ENCODE measurements at regions not wholly inside any gene's neighbourhood (a gene's known extent, or its start where the extent isn't known, plus 50 kb on each side); places are given as distances from the start of the nearest gene placed in this dataset.
A peak's percentile ranks its signal among the peaks of the same experiment; 100 is the strongest.
"Not testable (repeated sequence)": the region's sequence is repeated elsewhere in the genome, so short reads cannot be mapped to it uniquely, and the experiment has no call there.

DNA sequence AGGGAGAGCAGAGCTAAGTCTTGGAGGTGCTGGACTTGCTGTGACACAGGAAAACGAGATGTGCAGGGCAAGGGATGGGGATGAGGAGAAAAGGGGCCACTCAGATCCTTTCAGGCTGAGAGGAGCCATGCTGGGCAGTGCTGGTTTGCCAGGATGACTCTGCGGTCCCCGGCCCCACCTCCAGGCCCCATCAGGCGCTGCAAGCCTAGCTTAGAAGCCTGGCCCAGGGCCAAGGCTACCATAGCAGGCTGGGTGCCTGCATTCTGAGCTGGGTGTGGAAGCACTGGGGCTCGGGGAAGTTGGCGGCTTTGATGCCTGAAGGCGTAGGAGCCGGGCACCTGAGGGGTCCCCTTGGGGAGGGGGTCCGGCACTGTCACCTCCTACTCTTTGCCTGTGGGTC is 341.2 kb upstream of the USP9Y start:
- Histone ChIP-seq H4K20me1 (ENCODE audit: insufficient read depth) (no peaks in the 10 kb centered on the region), H3K9ac (no peak overlapping the region), H3K4me3 (no peak overlapping the region), H3K4me2 (ENCODE audit: unreplicated experiment) (no peak overlapping the region), H2AFZ (no peak overlapping the region), H3K9me3 (ENCODE audit: low read depth) (no peaks in the 10 kb centered on the region), H3K27ac (no peak overlapping the region), H3K79me2 (ENCODE audit: insufficient read depth) (no peaks in the 10 kb centered on the region), H3K27me3 (replicated peaks; ENCODE audit: insufficient read depth) (no peaks in the 10 kb centered on the region), H3F3A (ENCODE audit: insufficient read depth) (no peaks in the 10 kb centered on the region), H3K36me3 (ENCODE audit: low read depth) (no peaks in the 10 kb centered on the region), H3K4me1 (ENCODE audit: insufficient read depth) (no peaks in the 10 kb centered on the region), H3K9me2 (ENCODE audit: insufficient read depth) (no peaks in the 10 kb centered on the region)
- 26 to 44% methylated on average over 5 to 6 of the region's 9 CpGs for WGBS, 2 experiments (ENCODE audit: low coverage in 1 of 2, low lambda C conversion rate in 2 of 2, missing lambda C conversion rate in 2 of 2)
- DNase-seq: peak; percentile 5
- in situ Hi-C loops (cut with MboI): no loop called here
- no peak for TF ChIP-seq EZH2phosphoT487 (IDR thresholded peaks at IDR 0.05; ENCODE audit: insufficient read depth, low read depth)
- no peak for TF ChIP-seq EZH2 (IDR thresholded peaks at IDR 0.05; ENCODE audit: insufficient read depth, poor library complexity, severe bottlenecking)

DNA sequence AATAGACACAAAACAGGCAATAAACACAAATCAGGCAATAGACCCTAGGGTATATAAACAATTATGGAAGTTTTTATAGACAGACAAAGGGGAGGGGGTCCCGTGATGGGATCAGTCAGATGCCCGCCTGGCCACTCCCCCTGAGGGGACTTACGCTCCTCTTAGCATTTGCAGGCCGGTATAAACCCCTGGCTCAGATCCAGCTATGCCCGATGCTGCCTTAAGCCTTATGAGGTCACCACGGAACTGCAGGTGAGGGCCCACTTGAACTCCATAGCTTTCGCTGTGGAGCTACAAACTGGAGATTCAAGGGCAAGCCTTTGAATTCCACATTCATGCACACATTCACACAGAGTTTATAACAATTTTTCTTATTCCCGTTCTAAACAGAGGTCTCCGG is 340.5 kb upstream of the USP9Y start:
- no peaks in the 10 kb centered on the region for H3K9me3 ChIP-seq (ENCODE audit: low read depth)
- no peaks in the 10 kb centered on the region for H3K9me2 ChIP-seq (ENCODE audit: insufficient read depth)
- H3K79me2 ChIP-seq (ENCODE audit: insufficient read depth): no peaks in the 10 kb centered on the region
- no peak for TF ChIP-seq EZH2phosphoT487 (IDR thresholded peaks at IDR 0.05; ENCODE audit: insufficient read depth, low read depth)
- no peak for TF ChIP-seq EZH2 (IDR thresholded peaks at IDR 0.05; ENCODE audit: insufficient read depth, poor library complexity, severe bottlenecking)
- no peaks in the 10 kb centered on the region for H4K20me1 ChIP-seq (ENCODE audit: insufficient read depth)
- no peaks in the 10 kb centered on the region for H3K4me1 ChIP-seq (ENCODE audit: insufficient read depth)
- H3K36me3 ChIP-seq (ENCODE audit: low read depth): no peaks in the 10 kb centered on the region
- H2AFZ ChIP-seq: no peak overlapping the region
- H3F3A ChIP-seq (ENCODE audit: insufficient read depth): no peaks in the 10 kb centered on the region
- in situ Hi-C loops (cut with MboI): no loop called here
- WGBS, 2 experiments (ENCODE audit: low coverage in 1 of 2, low lambda C conversion rate in 2 of 2, missing lambda C conversion rate in 2 of 2): 32 to 61% methylated on average over 5 to 7 of the region's 9 CpGs
- no peaks in the 10 kb centered on the region for H3K27me3 ChIP-seq (replicated peaks; ENCODE audit: insufficient read depth)
- no peak overlapping the region for H3K9ac ChIP-seq
- H3K4me3 ChIP-seq: no peak overlapping the region
- H3K27ac ChIP-seq: no peak overlapping the region
- no peak for DNase-seq
- no peak overlapping the region for H3K4me2 ChIP-seq (ENCODE audit: unreplicated experiment)

DNA sequence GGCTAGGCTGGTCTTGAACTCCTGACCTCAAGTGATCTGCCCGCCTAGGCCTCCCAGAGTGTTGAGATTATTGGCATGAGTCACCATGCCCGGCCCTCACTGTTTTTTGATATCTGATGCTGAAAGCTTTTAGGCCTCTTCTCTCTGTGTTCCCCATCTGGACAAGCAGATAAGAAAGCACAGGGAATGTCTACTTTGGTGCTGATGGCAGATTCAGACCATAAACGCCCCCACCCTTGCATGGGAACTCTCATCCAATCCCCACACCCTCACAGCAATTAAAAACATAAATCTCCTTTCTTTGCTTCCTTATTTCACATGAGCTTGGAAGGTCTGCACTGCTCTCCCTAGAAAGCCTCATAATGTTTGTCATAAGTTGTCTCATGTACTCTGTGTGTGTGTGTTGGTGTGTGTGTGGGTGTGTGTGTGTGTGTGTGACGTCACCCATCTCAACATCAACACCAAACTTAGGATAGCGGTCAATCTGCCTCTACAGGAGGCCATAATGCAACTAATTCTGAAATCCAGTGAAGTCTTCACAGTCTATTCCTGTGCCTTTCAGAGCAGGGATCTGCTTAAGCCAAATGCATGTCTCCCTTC is 335.6 kb upstream of the USP9Y start:
- no peaks in the 10 kb centered on the region for H3F3A ChIP-seq (ENCODE audit: insufficient read depth)
- H3K27ac ChIP-seq: no peak overlapping the region
- in situ Hi-C loops (cut with MboI): no loop called here
- H2AFZ ChIP-seq: no peak overlapping the region
- no peak overlapping the region for H3K4me2 ChIP-seq (ENCODE audit: unreplicated experiment)
- H3K9ac ChIP-seq: no peak overlapping the region
- no peak overlapping the region for H3K4me3 ChIP-seq
- no peaks in the 10 kb centered on the region for H3K4me1 ChIP-seq (ENCODE audit: insufficient read depth)
- no peaks in the 10 kb centered on the region for H4K20me1 ChIP-seq (ENCODE audit: insufficient read depth)
- H3K9me2 ChIP-seq (ENCODE audit: insufficient read depth): no peaks in the 10 kb centered on the region
- no peaks in the 10 kb centered on the region for H3K79me2 ChIP-seq (ENCODE audit: insufficient read depth)
- H3K36me3 ChIP-seq (ENCODE audit: low read depth): no peaks in the 10 kb centered on the region
- H3K9me3 ChIP-seq (ENCODE audit: low read depth): no peaks in the 10 kb centered on the region
- no peak for DNase-seq
- no peak for TF ChIP-seq EZH2phosphoT487 (IDR thresholded peaks at IDR 0.05; ENCODE audit: insufficient read depth, low read depth)
- no peak for TF ChIP-seq EZH2 (IDR thresholded peaks at IDR 0.05; ENCODE audit: insufficient read depth, poor library complexity, severe bottlenecking)
- H3K27me3 ChIP-seq (replicated peaks; ENCODE audit: insufficient read depth): no peaks in the 10 kb centered on the region
- 3 to 12% methylated on average over 4 to 5 of the region's 5 CpGs for WGBS, 2 experiments (ENCODE audit: low coverage in 1 of 2, low lambda C conversion rate in 2 of 2, missing lambda C conversion rate in 2 of 2)

DNA sequence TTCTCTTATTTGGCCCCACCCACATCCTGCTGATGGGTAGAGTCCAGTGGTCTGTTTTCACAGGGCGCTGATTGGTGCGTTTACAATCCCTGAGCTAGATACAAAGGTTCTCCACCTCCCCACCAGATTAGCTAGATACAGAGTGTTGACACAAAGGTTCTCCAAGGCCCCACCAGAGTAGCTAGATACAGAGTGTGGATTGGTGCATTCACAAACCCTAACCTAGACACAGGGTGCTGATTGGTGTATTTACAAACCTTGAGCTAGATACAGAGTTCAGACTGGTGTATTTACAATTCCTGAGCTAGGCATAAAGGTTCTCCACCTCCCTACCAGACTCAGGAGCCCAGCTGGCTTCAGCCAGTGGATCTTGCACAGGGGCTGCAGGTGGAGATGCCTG is 326.4 kb upstream of the USP9Y start:
- H3K79me2 ChIP-seq (ENCODE audit: insufficient read depth); DNase-seq; H3K9ac ChIP-seq; H3K9me2 ChIP-seq (ENCODE audit: insufficient read depth); H3K4me3 ChIP-seq; H3F3A ChIP-seq (ENCODE audit: insufficient read depth); H3K27me3 ChIP-seq (replicated peaks; ENCODE audit: insufficient read depth); H3K36me3 ChIP-seq (ENCODE audit: low read depth); in situ Hi-C loops (cut with MboI); H3K4me1 ChIP-seq (ENCODE audit: insufficient read depth); H3K27ac ChIP-seq; H3K9me3 ChIP-seq (ENCODE audit: low read depth); H2AFZ ChIP-seq; H4K20me1 ChIP-seq (ENCODE audit: insufficient read depth); H3K4me2 ChIP-seq (ENCODE audit: unreplicated experiment): not testable (repeated sequence)
- 70 to 94% methylated on average over 2 of the region's 2 CpGs for WGBS, 2 experiments (ENCODE audit: low coverage in 1 of 2, low lambda C conversion rate in 2 of 2, missing lambda C conversion rate in 2 of 2)

DNA sequence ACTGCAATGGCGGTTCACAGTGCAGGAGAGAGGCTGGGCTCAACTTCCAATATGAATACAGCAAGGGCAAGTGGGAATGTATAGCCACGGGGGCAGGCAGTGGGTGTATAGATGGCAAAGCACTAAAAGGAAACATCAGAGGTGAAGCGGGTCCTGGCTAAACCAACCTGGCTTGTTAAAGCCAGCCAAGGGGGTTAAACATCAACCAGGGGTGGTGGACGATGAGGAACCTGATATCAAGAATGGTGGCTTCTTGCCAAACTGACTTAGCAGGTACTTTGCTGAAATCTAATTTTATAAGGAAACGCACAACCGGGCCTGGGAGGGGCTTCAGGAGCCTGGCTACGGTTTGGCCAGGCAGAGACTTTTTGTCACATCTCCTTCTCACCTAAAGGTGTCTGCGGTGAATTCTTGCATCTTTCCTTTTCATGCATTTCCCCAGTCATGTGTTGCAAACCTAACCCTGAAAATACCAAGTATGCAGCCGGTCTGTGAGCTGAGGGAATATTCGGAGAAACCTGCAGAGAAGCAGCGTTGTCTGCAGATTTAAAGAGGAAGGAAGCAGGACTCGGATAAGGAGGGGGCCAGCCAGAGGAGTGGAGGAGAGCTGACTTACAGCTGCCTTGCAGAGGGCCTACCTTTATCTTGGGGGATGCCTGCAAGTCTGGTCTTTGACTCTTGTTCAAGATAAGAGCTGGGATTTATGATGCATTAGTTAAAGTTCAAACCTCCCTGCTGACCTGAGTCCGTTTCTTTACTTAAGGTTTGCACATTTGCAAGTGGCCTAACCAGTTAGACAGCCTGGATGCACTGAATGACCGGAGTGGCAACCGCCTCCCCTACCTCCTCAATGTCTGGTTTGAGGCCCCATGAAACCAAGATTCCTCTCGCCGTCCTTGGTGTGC is 309.1 kb upstream of the USP9Y start:
- H3K4me3 ChIP-seq; H3F3A ChIP-seq (ENCODE audit: insufficient read depth); H3K79me2 ChIP-seq (ENCODE audit: insufficient read depth); H3K36me3 ChIP-seq (ENCODE audit: low read depth); H3K4me2 ChIP-seq (ENCODE audit: unreplicated experiment); in situ Hi-C loops (cut with MboI); H3K9ac ChIP-seq; H3K9me3 ChIP-seq (ENCODE audit: low read depth); DNase-seq; H3K4me1 ChIP-seq (ENCODE audit: insufficient read depth); H2AFZ ChIP-seq; H3K9me2 ChIP-seq (ENCODE audit: insufficient read depth); H3K27me3 ChIP-seq (replicated peaks; ENCODE audit: insufficient read depth); H4K20me1 ChIP-seq (ENCODE audit: insufficient read depth); H3K27ac ChIP-seq: not testable (repeated sequence)
- WGBS, 2 experiments (ENCODE audit: low coverage in 1 of 2, low lambda C conversion rate in 2 of 2, missing lambda C conversion rate in 2 of 2): 15 to 18% methylated on average over 16 to 17 of the region's 17 CpGs

Data from GM23248 (cell line).